MCF 10A (cell line): ENCODE measurements at regions not wholly inside any gene's neighbourhood (a gene's known extent, or its start where the extent isn't known, plus 50 kb on each side); places are given as distances from the start of the nearest gene placed in this dataset.
"Not testable (repeated sequence)": the region's sequence is repeated elsewhere in the genome, so short reads cannot be mapped to it uniquely, and the experiment has no call there.

ENCODE experiments used
- BruUV-seq: library from RNA; stranded (reverse); fragments of 400-500 nt; replicated peaks from 2 replicates; lab custom pipeline; 2021; lab: Mats Ljungman, UMichigan
- CTCF ChIA-PET: fragments of 300-600 bp; sonication (Branson Sonifier 250); formaldehyde crosslinking; extraction: SDS; loops from one replicate; lab custom pipeline; 2021; ENCODE audit warnings: antibody characterized with exemption, inconsistent platforms; lab: Yijun Ruan, JAX
- POLR2A ChIA-PET: fragments of 300-600, 350-650 bp; sonication (Branson Sonifier 250); formaldehyde crosslinking; extraction: SDS; loops from one replicate; lab custom pipeline; 2020; ENCODE audit warnings: antibody characterized with exemption, inconsistent platforms; lab: Yijun Ruan, JAX
- DNase-seq: peaks from one replicate; pipeline ENCODE4 v3.0.0-alpha.2; 2018; ENCODE audit not compliant: unreplicated experiment
- H3K27ac Mint-ChIP-seq: one replicate; pipeline ENCODE4 v1.8.0; 2022; ENCODE audit warnings: mild to moderate bottlenecking, low read depth, mixed read lengths; ENCODE audit not compliant: unreplicated experiment
- H3K27me3 Mint-ChIP-seq: one replicate; pipeline ENCODE4 v1.8.0; 2022; ENCODE audit warnings: mixed read lengths; ENCODE audit not compliant: insufficient read depth, unreplicated experiment
- H3K36me3 Mint-ChIP-seq: one replicate; pipeline ENCODE4 v1.8.0; 2022; ENCODE audit warnings: mild to moderate bottlenecking, moderate library complexity, mixed read lengths; ENCODE audit not compliant: insufficient read depth, unreplicated experiment
- H3K4me1 Mint-ChIP-seq: one replicate; pipeline ENCODE4 v1.8.0; 2022; ENCODE audit warnings: mixed read lengths; ENCODE audit not compliant: insufficient read depth, unreplicated experiment
- H3K4me3 Mint-ChIP-seq: one replicate; pipeline ENCODE4 v1.8.0; 2022; ENCODE audit warnings: mild to moderate bottlenecking, moderate library complexity, mixed read lengths; ENCODE audit not compliant: unreplicated experiment
- H3K9me3 Mint-ChIP-seq: one replicate; pipeline ENCODE4 v1.8.0; 2022; ENCODE audit warnings: mixed read lengths; ENCODE audit not compliant: unreplicated experiment
- intact Hi-C: fragments of 100-400 bp; cut with micrococcal nuclease; formaldehyde crosslinking; loops from 2 replicates; pipeline ENCODE4 v1.14.1; 2022

- not testable (repeated sequence) for H3K36me3 Mint-ChIP-seq
Observed at GRCh38 chr2:87417742-87418567, 329.9 kb upstream of the PLGLB2 start.

GRCh38 chr2:87418823-87419822, 328.8 kb upstream of the PLGLB2 start:
- H3K27me3 Mint-ChIP-seq, POLR2A ChIA-PET, intact Hi-C loops, CTCF ChIA-PET, H3K4me1 Mint-ChIP-seq, H3K9me3 Mint-ChIP-seq, H3K27ac Mint-ChIP-seq, H3K36me3 Mint-ChIP-seq, BruUV-seq, DNase-seq, H3K4me3 Mint-ChIP-seq: not testable (repeated sequence)

More at GRCh38 chr2:87417742-87418567, 329.9 kb upstream of the PLGLB2 start:
- DNase-seq, H3K4me1 Mint-ChIP-seq, H3K9me3 Mint-ChIP-seq, H3K27me3 Mint-ChIP-seq, H3K27ac Mint-ChIP-seq, BruUV-seq, H3K4me3 Mint-ChIP-seq, intact Hi-C loops, CTCF ChIA-PET: not testable (repeated sequence)
- POLR2A ChIA-PET: interaction anchor here (0.6 kb wide), 1 partner anchor 14 kb away, joined by 3 read pairs; no protein-coding TSS in a partner anchor

GRCh38 chr2:87419980-87420379, 327.9 kb upstream of the PLGLB2 start:
- H3K27me3 Mint-ChIP-seq, intact Hi-C loops, BruUV-seq, H3K27ac Mint-ChIP-seq, H3K4me1 Mint-ChIP-seq, H3K36me3 Mint-ChIP-seq, H3K9me3 Mint-ChIP-seq, H3K4me3 Mint-ChIP-seq, POLR2A ChIA-PET, DNase-seq, CTCF ChIA-PET: not testable (repeated sequence)

- H3K4me3 Mint-ChIP-seq, DNase-seq, H3K27ac Mint-ChIP-seq, H3K9me3 Mint-ChIP-seq, H3K36me3 Mint-ChIP-seq, POLR2A ChIA-PET, CTCF ChIA-PET, BruUV-seq, intact Hi-C loops, H3K27me3 Mint-ChIP-seq, H3K4me1 Mint-ChIP-seq: not testable (repeated sequence)
Observed at GRCh38 chr2:87420954-87421353, 326.9 kb upstream of the PLGLB2 start.

GRCh38 chr2:87423796-87424762, 323.8 kb upstream of the PLGLB2 start:
- H3K4me3 Mint-ChIP-seq, POLR2A ChIA-PET, intact Hi-C loops, H3K27me3 Mint-ChIP-seq, H3K27ac Mint-ChIP-seq, H3K9me3 Mint-ChIP-seq, DNase-seq, H3K36me3 Mint-ChIP-seq, BruUV-seq, H3K4me1 Mint-ChIP-seq: not testable (repeated sequence)
- CTCF ChIA-PET: interaction anchor here (0.6 kb wide), 1 partner anchor 151 kb away, joined by 3 read pairs; no protein-coding TSS in a partner anchor

GRCh38 chr2:87424763-87425154, 323.1 kb upstream of the PLGLB2 start:
- H3K36me3 Mint-ChIP-seq, DNase-seq, H3K27ac Mint-ChIP-seq, POLR2A ChIA-PET, BruUV-seq, H3K4me3 Mint-ChIP-seq, H3K4me1 Mint-ChIP-seq, intact Hi-C loops, H3K9me3 Mint-ChIP-seq, H3K27me3 Mint-ChIP-seq: not testable (repeated sequence)
- CTCF ChIA-PET: interaction anchor here (0.6 kb wide), 1 partner anchor 150 kb away, joined by 3 read pairs; no protein-coding TSS in a partner anchor

- H3K27me3 Mint-ChIP-seq, H3K27ac Mint-ChIP-seq, H3K36me3 Mint-ChIP-seq, H3K4me3 Mint-ChIP-seq, BruUV-seq, CTCF ChIA-PET, DNase-seq, POLR2A ChIA-PET, H3K4me1 Mint-ChIP-seq, intact Hi-C loops, H3K9me3 Mint-ChIP-seq: not testable (repeated sequence)
Observed at GRCh38 chr2:87425191-87425590, 322.7 kb upstream of the PLGLB2 start.

GRCh38 chr2:87425717-87426116, 322.2 kb upstream of the PLGLB2 start:
- H3K9me3 Mint-ChIP-seq, POLR2A ChIA-PET, BruUV-seq, DNase-seq, intact Hi-C loops, H3K27ac Mint-ChIP-seq, CTCF ChIA-PET, H3K4me1 Mint-ChIP-seq, H3K36me3 Mint-ChIP-seq, H3K27me3 Mint-ChIP-seq, H3K4me3 Mint-ChIP-seq: not testable (repeated sequence)
